Endothelial cell of umbilical vein (primary cell): ENCODE measurements at regions not wholly inside any gene's neighbourhood (a gene's known extent, or its start where the extent isn't known, plus 50 kb on each side); places are given as distances from the start of the nearest gene placed in this dataset.
"Not testable (repeated sequence)": the region's sequence is repeated elsewhere in the genome, so short reads cannot be mapped to it uniquely, and the experiment has no call there.

Experiments
- BruUV-seq: library from RNA; stranded (reverse); fragments of 400-500 nt; replicated peaks from 2 replicates; lab custom pipeline; 2021; lab: Mats Ljungman, UMichigan
- CTCF ChIA-PET: fragments of 300-600, 350-600 bp; sonication (Branson Sonifier 250); formaldehyde crosslinking; loops from one replicate; lab custom pipeline; 2021; ENCODE audit warnings: antibody characterized with exemption, inconsistent platforms; lab: Charles Lee
- POLR2A ChIA-PET: fragments of 300-600, 350-600 bp; sonication (Branson Sonifier 250); formaldehyde crosslinking; loops from one replicate; lab custom pipeline; 2021; ENCODE audit warnings: antibody characterized with exemption, inconsistent platforms; lab: Charles Lee
- DNase-seq: peaks from one replicate; pipeline ENCODE4 v3.0.0-alpha.2; 2011; ENCODE audit warnings: low read depth, low spot score
- FAIRE-seq: peaks from 2 replicates; lab custom pipeline; 2011; peaks lifted over from hg19 to GRCh38; lab: Jason Lieb, UNC
- H2AFZ ChIP-seq: 2 replicates; pipeline ENCODE4 v1.6.0; 2012; ENCODE audit warnings: low read depth, low read length, control low read depth, inconsistent platforms
- H3K27ac ChIP-seq: 2 replicates; pipeline ENCODE4 v1.5.1; 2011; ENCODE audit warnings: low read depth, mild to moderate bottlenecking, control low read depth, low read length, moderate library complexity; ENCODE audit not compliant: insufficient read depth
- H3K27me3 ChIP-seq, 2 experiments: 2 replicates each; pipeline versions ENCODE4 v1.6.0 to v1.6.1; 2011; ENCODE audit warnings: low read length in 2 of 2, mixed read lengths in 1 of 2; ENCODE audit not compliant: control insufficient read depth in 2 of 2, insufficient read depth in 2 of 2
- H3K36me3 ChIP-seq, 2 experiments: 2 replicates in 1 of 2; 3 replicates in 1 of 2; pipeline ENCODE4 v1.5.1; 2011; ENCODE audit warnings: low read length in 2 of 2, mild to moderate bottlenecking in 1 of 2, moderate library complexity in 1 of 2; ENCODE audit not compliant: control insufficient read depth in 2 of 2, insufficient read depth in 2 of 2; ENCODE audit errors: extremely low read depth in 1 of 2
- H3K4me1 ChIP-seq: 3 replicates; pipeline ENCODE4 v1.5.1; 2011; ENCODE audit warnings: mild to moderate bottlenecking, low read length; ENCODE audit not compliant: control insufficient read depth, insufficient read depth; ENCODE audit errors: extremely low read depth
- H3K4me2 ChIP-seq: 2 replicates; pipeline ENCODE4 v1.6.1; 2011; ENCODE audit warnings: low read length, control low read depth, mixed read lengths; ENCODE audit not compliant: insufficient read depth
- H3K4me3 ChIP-seq, 3 experiments: fragments of 200-600 bp in 1 of 3; sonication (generic), shearing (Covaris generic) in 1 of 3; replicated peaks in 1 of 3; 2 replicates each; pipeline ENCODE4 v1.5.1; 2011 to 2016; ENCODE audit warnings: control low read depth in 3 of 3, low read length in 3 of 3, mild to moderate bottlenecking in 2 of 3, inconsistent platforms in 1 of 3, low read depth in 1 of 3, moderate library complexity in 1 of 3; ENCODE audit not compliant: insufficient read depth in 1 of 3
- H3K79me2 ChIP-seq: 2 replicates; pipeline ENCODE4 v1.6.0; 2012; ENCODE audit warnings: low read length, inconsistent platforms; ENCODE audit not compliant: control insufficient read depth, insufficient read depth
- H3K9ac ChIP-seq: replicated peaks from 2 replicates; pipeline ENCODE3; 2011; ENCODE audit warnings: low read length, control low read depth; ENCODE audit not compliant: insufficient read depth; ENCODE audit errors: extremely low read depth
- H3K9me1 ChIP-seq: replicated peaks from 3 replicates; pipeline ENCODE4 v1.6.0; 2011; ENCODE audit warnings: mild to moderate bottlenecking, low read length; ENCODE audit not compliant: control insufficient read depth, insufficient read depth; ENCODE audit errors: extremely low read depth
- H3K9me3 ChIP-seq: replicated peaks from 2 replicates; pipeline ENCODE4 v1.5.1; 2012; ENCODE audit warnings: low read length, inconsistent platforms; ENCODE audit not compliant: control insufficient read depth, insufficient read depth
- H4K20me1 ChIP-seq: replicated peaks from 2 replicates; pipeline ENCODE3; 2011; ENCODE audit warnings: mild to moderate bottlenecking, low read length; ENCODE audit not compliant: control insufficient read depth, insufficient read depth; ENCODE audit errors: extremely low read depth
- FOS ChIP-seq: IDR thresholded peaks from 2 replicates; pipeline ENCODE4 v1.6.1; 2011; ENCODE audit warnings: mild to moderate bottlenecking, low read length, moderate library complexity, borderline replicate concordance; ENCODE audit not compliant: insufficient read depth
- GATA2 ChIP-seq: IDR thresholded peaks from 2 replicates; pipeline ENCODE4 v1.7.0; 2011; ENCODE audit warnings: low read depth, mild to moderate bottlenecking, moderate library complexity, mixed read lengths, low read length; ENCODE audit not compliant: insufficient read length, insufficient read depth
- JUN ChIP-seq: IDR thresholded peaks from 2 replicates; pipeline ENCODE4 v1.6.1; 2011; ENCODE audit warnings: borderline replicate concordance, low read depth; ENCODE audit not compliant: insufficient read length, insufficient read depth
- MYC ChIP-seq: IDR thresholded peaks from one replicate; pipeline ENCODE4 v1.6.1; 2011; ENCODE audit warnings: mild to moderate bottlenecking, low read depth, low read length
- POLR2A ChIP-seq: IDR thresholded peaks from 2 replicates; pipeline ENCODE4 v1.6.1; 2012; ENCODE audit warnings: low read depth, mild to moderate bottlenecking, control low read depth, low read length
- dilution Hi-C: fragments of 300-500 bp; cut with MboI; formaldehyde crosslinking; loops from one replicate; pipeline ENCODE4 v1.15.0; 2019; ENCODE audit warnings: low sequenced_read_pairs; ENCODE audit not compliant: extremely low pct_ligation_motif_present
- intact Hi-C: fragments of 100-400 bp; cut with micrococcal nuclease; formaldehyde crosslinking; loops from one replicate; pipeline ENCODE4 v1.10.0; 2022
- TF ChIP-seq, protein P1 (sequence below): IDR thresholded peaks from 2 replicates; pipeline ENCODE4 v1.6.1; 2011; ENCODE audit not compliant: insufficient read depth, insufficient read length

DNA sequence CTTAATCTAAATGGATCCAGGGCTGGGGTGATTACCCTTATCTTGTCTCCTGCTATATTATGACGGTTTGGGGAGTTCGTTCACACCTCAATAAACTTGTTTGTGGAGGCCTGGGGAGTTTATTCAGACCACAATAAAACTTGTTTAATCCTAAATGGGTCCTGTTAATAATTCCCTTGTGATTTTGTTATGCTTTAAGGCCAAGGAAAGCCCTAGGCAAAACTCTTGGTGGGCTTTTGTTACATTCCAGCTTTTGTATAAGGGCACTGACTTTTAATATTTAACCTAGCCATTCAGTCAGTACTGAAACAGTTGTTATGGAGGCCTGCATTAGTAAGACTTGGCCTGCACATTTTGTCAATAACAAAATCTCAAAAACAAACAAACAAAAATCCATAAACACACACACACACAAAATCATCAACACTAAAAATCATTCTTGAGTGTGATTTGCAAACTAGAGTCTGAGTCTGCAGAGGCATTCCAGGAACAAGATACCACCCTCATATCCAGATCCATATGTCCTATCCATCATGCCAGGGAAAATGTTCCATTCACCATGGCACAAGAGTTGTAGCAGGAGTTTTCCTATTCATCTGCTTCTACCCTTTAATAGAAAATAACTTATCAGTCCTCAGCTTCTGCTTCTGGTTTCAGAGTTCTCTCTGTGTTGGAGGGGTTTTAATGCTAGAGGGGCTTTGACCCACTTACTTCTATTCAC, 421.7 kb downstream of the AGTPBP1 start:
- intact Hi-C loops, result no loop called here
- dilution Hi-C loops, result no loop called here
- DNase-seq (no peak), FAIRE-seq (no peak)
- Histone ChIP-seq H2AFZ (no peak overlapping the region), H3K9me1 (no peaks in the 10 kb centered on the region), H3K27me3 (no peaks in the 10 kb centered on the region), H4K20me1 (no peaks in the 10 kb centered on the region), H3K79me2 (no peaks in the 10 kb centered on the region), H3K36me3 (no peaks in the 10 kb centered on the region), H3K4me1 (no peaks in the 10 kb centered on the region), H3K27ac (no peak overlapping the region), H3K9me3 (no peaks in the 10 kb centered on the region), H3K4me2 (no peak overlapping the region), H3K4me3 (no peak overlapping the region), H3K9ac (no peak overlapping the region)
- no TSS peak for BruUV-seq
- CTCF ChIA-PET, result no interaction called here
- POLR2A ChIA-PET, result no interaction called here
- no peak for TF ChIP-seq JUN
- TF ChIP-seq FOS, result no peak
- TF ChIP-seq MYC, result no peak
- no peak for TF ChIP-seq POLR2A
- TF ChIP-seq, protein P1, sequence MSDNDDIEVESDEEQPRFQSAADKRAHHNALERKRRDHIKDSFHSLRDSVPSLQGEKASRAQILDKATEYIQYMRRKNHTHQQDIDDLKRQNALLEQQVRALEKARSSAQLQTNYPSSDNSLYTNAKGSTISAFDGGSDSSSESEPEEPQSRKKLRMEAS, result no peak
- TF ChIP-seq GATA2, result no peak

DNA sequence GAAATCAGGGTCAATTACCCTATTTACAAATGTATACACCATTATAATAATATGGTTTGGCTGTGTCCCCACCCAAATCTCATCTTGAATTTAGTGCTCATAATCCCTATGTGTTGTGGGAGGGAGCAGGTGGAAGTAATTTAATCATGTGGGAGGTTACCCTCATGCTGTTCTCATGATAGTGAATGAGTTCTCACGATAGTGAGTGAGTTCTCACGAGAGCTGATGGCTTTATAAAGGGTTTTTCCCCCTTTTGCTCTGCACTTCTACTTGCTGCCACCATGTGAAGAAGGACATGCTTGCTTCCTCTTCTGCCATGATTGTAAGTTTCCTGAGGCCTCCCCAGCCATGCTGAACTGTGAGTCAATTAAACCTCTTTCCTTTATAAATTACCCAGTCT, 426.2 kb downstream of the AGTPBP1 start:
- H3K27ac ChIP-seq, H3K4me1 ChIP-seq, H3K36me3 ChIP-seq, H4K20me1 ChIP-seq, dilution Hi-C loops, DNase-seq, H3K4me3 ChIP-seq, BruUV-seq, H3K9ac ChIP-seq, H3K27me3 ChIP-seq, H3K4me2 ChIP-seq, H2AFZ ChIP-seq, H3K9me1 ChIP-seq, FAIRE-seq, H3K9me3 ChIP-seq, CTCF ChIA-PET, H3K79me2 ChIP-seq, intact Hi-C loops, POLR2A ChIA-PET: not testable (repeated sequence)
